ENCODE measurements at regions not wholly inside any gene's neighbourhood (a gene's known extent, or its start where the extent isn't known, plus 50 kb on each side); places are given as distances from the start of the nearest gene placed in this dataset.

DNA sequence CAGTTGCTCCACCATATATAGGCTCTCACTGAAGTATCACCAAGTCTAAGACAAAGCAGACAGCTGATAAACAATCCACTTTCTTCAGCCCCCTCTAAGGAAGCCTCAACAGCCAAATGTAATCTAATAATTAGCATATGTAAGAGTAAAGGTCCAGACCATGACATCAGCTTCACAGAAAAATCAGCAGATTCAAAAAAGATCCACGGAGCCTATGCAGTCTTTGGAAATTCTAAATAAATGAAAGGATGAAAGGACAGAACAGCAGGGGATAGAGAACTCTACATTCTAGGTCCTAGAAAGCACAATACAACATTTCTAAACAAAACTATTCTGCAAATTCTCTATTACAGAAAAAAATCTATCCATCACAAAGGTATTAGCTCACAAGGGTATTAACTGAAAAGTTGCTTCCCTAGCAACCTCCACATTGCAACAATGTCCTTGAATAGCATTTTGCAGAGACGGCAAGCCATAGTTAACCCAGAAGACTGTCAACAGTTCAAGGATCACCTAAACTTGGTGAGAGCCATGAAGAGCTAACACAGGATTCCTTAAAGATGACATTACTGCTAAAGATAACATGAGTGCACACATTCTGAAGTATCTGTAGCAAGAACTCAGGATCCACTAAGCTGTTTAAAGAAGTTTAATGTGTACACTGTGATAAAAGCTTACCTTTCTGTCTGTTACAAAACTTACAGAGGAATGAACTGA is 74.3 kb downstream of the SIPA1L2 start:
- DNase-seq: no peak

DNA sequence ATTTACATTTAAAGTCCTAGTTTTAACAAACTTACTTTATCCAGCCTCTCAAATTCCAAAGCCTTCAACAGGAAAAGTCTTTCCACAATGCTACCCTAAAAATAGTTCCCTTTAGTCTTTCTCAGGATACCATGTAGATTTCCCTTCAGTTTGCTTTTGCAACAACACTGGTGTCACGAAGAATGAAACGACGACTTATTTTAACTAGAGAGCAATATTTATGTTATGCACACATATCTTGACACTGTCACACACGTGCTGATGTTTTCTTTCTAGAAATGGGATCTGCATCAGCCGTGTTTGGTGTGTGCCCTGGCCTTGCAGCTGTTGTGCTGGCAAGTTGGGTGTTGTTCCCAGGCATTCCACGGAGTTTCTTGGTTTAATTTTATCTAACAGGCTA is 75.5 kb downstream of the SIPA1L2 start:
- no peak for DNase-seq

DNA sequence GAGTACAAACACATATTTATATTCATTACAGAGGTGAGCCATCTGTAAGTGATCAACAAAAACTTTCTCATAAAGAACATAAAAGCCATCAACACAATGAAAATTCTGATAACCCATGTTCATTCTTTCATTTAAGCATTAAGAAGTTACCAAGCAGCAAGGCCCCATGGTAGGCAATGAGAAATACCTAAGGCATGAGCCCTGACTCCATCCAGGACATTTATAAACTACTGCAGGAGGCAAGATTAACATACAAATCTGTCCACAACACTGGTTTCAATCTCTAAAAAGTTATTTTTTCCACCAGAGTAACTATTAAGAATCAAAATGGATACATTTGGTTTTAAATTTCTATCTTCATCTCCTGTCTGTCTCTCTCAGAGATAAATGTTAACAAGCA is 76.1 kb downstream of the SIPA1L2 start:
- no peak for DNase-seq

DNA sequence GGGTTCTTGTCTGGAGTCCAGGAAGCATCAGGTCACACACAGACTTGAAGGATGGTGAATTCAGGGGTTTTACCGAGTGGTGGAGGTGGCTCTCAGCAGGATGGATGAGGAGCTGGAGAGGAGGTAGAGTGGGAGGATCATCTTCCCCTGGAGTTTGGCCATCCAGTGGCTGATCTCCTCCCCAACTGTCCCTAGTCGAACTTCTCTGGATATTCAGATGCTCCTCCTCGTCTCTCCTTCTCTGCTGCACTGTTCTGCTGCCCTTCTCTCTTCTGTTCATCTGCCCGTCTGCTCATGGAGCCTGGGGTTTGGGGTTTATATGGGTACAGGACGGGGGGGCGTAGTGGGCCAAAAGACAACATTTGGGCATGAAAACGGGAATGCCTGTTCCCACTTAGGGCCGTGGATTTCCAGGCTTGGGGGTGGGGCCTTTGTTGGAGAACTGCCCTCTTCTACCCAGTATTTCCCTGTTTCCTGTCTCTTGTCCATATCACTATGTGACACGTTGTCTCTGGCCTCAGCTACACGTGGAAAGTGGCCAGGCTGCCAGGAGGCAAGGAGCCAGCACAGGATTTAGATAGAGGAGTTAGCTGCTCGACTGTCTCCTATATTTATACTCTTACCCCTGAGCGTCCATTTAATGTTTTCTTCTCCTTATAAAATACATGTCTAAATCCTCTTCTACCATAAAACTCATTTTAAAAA is 76.7 kb downstream of the SIPA1L2 start:
- DNase-seq: no peak

DNA sequence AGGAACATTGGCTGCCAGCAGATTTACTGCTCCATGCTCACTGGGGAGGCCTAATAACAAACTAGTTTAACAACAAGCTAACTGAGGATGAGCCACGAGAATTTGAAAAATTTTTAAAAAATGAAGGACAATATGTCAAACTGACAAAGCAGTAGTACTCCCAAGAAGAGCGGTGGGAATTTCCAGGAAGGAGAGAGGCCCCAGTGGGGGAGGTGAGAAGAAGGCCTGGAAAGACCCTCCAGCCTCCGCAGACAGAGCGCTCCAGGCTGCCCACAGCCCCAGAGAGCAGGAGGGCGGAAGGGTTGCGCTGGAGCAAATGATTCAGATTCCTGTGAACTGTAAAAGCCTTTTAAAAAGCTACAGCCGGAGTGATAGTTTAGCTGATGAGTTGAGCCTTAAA is 78.5 kb downstream of the SIPA1L2 start:
- DNase-seq: no peak

DNA sequence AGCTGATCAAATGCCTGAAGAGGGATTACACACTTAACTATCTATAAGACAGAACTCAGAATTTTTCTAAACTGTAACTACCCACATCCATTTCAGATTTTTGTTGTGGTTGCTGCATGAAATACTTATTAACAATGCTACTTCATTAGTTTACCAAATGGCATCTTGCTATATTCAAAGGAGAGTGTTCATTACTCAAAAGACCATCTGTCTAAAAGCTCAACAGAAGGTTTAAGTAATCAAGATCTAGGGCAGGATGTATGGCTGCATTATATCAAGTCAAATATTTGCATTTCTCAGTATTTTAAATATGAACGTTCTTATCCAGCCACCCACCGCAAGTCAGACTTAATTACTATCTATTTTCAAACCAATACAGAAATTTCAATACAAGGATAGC is 79.9 kb downstream of the SIPA1L2 start:
- no peak for DNase-seq

DNA sequence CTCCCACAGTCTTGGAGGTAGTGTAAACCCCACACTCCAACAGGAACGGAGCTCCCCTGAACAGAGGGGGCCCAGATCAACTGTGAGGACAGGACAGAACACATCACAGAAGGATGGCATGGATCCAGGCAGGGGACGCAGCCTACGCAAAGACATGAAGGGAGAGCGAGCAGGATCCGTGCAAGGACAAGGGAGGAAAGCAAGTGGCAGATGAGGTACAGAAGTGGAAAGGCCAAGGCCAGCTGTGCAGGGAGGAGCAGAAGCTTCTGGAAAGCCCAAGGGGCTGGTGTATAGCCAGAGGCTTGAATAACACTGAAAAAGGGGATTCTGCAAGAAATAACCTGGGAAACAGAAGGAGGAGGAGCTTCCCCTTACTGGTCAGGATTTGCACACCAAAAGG is 81.2 kb downstream of the SIPA1L2 start:
- no peak for DNase-seq

DNA sequence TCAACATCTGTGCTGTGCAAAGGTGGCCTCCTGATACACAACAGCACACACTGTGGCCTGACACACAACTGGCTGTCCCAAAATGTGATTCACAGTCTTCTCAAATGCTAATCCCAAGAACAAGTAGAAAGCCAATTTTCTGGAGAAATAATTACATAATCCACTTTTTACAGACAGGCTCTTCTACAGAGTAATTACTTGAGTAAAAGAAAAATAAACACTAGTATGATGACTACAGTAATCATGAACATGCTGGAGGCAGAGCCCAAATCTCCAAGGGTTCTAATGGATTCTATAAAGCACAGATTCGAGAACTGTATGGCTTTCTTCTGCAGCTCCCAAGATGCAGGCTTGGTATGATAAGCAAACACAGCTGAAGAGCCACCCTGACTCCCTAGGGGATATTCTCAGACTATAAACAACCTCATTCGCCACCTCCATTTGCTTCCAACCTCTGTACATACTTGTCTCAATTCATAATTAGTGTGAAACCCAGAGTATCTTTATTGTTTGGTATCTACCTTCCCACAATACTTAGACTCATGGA is 81.9 kb downstream of the SIPA1L2 start:
- no peak for DNase-seq

DNA sequence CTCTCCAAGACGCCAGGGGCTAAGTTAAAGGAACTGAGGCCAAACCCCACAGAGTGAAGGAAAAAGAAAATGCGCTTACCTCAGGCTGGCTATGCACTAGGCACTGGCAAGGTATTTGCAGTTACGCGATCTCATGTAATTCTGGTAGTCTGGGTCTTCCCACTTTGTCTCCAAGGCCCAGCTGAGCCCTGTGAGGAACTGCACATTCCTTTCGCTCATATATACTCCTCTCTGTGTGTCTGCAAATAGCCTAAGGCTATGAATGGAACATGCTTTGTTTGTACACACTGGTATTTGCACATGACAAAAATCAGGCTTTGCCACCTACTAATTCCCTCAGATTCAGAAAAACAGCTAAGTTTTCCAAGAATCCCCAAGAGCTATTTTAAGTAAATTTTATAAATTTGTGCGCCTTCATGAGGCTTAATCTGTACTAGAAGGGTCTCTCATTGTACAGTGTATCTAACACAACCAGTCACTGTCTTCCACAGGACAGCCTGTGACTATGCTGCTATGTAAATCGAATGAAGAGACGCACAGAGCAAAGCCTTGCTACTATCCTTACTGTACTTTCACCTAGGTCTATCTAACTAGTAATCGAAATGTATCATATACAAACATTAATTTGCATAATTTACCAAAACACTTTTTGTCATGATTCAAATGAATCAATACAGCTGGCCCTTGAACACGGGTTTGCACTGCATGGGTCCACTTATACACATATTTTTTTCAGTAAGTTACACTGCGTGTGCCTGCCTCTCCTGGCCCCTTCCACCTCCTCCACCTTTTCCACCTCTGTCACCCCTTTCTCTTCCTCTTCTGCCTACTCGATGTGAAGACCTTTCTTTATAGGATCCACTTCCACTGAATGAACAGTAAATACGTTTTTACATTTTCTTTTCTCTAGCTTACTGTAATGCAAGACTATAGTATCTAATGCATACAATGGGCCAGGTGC is 87.0 kb downstream of the SIPA1L2 start:
- DNase-seq: no peak

DNA sequence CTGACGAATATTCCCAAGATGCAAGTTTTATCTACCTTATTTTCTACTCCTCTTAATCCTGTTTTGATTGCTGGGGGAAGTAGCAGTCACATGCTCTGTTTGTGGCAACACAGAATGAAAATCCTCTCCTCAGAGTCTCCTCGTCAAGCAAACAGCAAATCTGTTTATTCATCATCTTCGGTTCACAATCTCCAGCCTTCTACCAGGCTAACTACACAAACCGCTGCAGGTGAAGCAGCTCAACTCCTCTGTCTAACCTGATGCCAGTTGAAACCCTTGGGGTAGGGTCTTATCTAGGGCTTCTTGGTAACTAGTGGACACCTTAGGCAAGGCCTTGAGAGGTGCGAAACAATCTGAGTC is 91.0 kb downstream of the SIPA1L2 start:
- DNase-seq: no peak

DNA sequence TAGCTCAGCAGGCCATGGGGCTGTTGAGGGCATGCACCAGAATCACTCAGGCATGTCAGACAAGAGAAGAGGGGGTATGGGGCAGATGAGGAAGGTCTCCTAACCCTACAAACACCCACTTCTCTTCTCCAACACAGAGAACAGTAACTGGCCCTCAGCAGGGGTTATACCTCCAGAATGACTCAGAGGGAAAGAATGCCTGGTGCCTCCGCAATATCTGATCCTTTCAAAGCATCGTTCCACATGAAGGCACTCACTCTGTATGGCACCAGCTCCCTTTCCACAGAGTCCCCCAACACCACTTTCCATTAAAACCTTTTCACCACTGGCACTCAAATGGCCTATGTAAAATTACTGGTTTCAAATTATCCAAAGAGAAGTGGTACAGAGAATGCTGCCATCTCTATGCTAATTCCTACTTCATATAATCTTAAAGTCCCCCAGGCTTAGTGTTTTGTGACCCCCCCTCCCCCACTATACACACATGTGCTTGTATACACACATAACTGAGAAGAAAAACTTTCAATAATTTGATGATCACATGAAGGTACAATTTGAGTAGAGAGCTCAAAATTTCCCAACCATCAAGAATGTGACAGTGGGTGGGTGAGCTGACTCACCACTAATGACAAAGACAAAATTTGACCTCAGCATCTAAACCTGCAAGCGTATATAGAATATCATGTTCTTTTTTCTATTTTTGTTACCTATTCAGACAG is 91.5 kb downstream of the SIPA1L2 start:
- DNase-seq: peak; percentile 23

DNA sequence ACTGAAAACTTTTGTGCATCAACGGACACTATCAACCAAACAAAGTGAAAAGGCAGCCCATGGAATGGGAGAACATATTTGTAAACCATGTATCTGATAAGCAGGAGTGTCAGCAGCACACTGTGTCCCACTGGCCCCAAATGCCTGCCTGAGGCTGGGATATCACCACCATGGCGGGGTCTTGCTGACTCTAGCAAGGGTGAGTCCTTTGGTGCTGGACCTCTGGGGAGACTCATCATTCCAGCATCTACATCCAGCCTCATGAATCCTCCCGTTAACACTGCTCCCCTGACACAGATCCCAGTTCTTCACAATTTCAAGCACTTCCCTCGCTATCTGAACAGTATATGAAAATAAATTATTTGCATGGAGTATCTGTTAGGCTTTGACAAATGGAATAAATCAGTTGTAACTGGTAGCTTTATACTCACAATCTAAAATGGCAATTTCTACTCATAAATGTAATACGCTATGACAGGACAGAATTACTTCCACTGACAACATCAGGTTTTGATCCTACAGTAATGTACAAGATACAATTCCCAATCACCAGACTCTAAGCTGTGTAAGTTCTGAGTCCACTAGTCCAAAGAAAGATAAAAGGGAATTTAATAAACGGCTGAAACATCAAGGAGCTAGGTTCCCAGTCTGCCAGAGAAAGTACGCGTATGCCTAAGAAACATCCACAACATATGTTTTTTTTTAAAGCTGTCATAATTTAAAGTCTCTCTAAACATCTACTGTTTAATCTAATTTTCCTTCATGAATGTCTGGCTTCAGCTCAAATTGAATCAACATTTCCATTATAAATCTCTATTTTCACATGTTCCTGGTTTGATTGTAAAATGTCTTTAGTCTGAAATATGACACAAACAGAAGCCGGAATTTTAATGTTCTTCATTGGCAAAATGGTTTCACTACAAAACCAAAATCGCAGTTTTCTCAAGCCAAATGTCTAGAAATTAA is 95.1 kb downstream of the SIPA1L2 start:
- DNase-seq: no peak

DNA sequence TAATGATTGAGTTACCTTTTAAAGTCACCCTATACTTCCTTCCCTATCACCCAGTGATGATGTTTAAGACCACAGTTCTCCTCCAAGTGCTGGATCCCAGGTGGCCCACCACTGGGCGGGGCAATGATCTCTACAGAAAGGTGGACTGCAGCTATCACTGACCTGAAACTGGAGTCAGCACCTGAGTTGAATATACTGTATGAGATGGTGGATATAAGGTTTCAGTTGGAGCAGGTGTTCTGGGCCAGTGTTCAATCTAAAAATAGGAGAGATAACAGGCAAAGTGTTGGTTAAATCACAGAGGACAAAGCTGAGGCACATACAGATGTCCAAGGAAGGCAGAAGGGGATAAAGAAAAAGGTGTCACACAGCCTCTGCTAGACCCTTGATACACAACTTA is 96.6 kb downstream of the SIPA1L2 start:
- DNase-seq: no peak

DNA sequence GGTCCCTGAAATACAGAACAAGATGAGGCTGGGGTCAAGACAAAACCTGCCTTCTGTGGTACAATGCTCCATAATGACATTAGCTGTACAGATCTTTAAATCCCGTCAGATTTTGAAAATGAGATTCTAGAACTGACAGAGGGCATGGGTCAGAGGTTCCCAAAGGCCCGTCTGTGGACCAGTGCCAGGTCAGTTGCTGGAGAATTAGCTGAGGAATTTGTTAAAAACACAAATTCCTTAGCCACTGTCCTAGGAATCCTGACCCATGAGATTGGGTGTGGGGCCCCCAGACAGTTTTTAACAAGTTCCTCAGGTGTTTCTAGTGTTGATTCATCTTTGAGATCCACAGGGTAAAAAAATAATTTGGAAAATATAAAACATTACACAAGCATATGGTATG is 97.0 kb downstream of the SIPA1L2 start:
- DNase-seq: no peak

DNA sequence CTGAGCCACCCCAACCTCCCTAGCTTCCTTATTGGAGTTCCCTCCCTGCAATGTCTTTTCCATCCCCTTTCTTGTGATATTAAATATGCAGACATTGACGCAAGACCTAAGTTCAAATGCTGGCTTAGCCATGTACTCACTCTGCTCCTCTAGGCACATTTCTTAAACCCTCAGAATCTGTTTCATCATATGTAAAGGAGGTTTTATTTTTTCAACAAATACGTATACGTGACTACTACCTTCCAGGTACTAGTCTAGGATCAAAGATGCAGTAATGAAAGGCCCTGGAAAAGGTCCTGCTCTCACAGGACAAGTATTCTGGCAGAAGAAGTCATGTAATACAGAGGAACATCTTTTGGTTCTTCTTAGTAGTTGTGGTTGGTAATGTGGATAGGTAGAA is 98.6 kb downstream of the SIPA1L2 start:
- DNase-seq: no peak

DNA sequence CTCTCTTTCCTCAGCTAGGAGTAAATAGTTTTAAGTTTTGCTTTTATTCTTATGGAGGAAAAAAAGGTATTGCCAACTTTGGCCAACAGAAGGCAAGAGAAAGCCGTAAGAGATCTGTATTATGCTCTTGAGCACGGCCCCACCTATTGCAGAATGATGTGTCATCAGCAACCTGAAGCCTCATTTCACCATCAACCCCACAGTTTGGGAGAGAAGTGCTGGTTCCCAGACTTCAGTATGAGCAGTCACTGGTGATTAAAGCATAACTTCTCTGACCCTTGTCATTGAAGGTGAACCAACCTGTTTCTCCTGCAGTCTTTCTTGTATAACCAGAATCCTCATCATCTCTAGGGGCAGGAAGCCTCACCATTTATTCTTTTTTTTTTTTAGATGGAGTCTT is 100.2 kb downstream of the SIPA1L2 start:
- DNase-seq: no peak

DNA sequence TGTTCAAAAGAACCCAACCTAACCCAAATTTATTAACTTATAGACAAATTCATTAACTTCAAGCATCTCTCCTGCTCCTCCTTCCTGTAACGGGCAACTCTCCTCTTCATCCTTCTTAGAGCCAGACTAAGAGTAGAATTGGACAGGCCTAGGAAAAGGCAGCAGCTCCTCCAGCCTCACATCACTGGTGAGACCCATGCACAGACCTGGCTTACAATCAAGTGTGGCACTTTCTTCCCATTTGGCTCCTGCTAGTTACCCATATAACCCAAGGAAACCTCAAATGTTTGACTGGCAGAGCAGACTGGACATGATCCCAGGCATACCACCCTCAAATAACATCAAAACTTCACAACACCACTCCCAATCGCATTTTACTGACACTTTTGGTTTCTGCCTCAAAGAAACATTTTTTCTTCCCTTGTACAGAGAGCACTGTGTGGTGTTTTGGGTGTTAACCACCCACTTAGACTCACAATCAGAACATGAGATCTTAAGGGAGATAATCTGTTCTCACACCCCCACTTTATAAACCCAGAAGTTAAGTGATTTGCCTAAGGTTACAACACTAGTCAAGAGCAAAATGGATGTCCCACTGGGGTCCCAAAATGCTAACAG is 101.4 kb downstream of the SIPA1L2 start:
- no peak for DNase-seq

DNA sequence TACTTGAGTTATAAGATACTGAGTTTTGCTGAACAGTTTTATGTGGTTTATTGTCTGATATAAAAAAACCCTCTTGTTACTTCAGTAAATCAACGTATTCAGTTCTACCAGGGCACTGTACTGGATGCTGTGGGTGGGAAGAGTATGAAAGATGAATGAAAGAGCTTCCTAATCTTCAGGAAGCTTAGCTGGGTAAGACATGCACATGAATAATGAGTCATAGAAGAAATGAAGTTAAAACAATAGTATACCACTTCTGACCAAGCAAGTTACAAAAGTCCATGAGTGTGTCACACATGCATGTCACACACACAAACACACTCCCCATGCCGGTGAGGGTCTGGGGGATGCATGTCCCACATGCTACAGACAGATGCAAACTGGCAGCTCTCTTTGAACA is 105.9 kb downstream of the SIPA1L2 start:
- no peak for DNase-seq

DNA sequence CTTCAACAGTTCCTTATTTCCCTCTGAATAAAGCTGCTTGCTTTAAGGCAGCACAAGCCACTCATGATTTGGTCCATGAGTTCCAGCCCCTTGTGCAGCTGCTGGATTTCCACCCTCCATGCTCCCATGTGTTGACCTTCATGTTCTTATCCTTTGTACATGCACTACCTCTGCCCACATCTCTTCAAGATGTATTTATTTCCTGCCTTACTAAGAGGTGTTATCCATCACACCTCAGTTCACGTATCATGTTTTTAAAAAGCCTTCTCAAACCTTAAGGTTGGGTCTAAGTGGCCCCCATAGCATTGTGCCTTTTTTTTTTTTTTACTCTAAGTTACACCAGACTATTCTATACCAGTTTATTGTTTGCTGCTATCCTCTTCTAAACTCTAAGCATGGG is 107.7 kb downstream of the SIPA1L2 start:
- no peak for DNase-seq

DNA sequence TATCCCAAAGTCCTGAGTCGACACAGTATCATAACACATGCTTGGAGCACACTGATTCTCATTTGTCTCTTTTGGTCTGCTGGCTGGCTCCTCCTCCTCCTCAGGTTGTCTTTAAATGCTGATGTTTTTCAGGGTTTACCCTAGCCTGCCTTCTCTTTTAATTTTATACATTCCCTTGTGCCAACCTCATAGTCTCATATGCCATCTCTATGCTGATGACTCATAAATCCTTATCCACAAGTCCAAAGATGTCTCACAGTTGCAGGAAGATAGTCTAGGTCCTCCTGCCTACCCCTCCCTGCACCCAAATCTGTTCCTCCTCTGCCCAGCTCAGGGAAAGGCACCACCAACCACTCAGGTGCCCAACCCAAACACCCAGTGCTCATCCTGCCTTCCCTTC is 108.3 kb downstream of the SIPA1L2 start:
- DNase-seq: no peak

DNA sequence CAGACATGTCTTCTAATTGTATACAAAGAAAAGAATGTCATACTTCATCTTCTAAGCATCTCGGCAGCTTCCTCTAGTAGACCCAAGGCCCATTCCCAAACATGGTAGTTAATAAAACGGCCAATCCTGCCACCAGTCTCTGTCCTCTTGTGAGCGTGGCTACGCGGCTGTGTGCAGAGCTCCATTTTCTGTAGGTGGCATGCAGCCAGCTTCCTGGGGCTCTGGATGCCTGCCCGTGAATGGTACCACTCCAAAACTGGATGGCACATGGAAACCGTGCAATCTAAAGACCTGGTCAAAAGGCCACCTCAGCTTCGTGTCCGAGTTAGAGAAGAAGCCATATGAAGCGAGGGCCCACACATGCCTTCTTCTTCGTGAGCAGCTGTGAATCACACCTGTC is 110.7 kb downstream of the SIPA1L2 start:
- no peak for DNase-seq

Data from activated naive CD4-positive, alpha-beta T cell treated with Interleukin-2 at 50 U/mL for 16 hours (primary cell).